Retina (tissue), 1 donor: ENCODE measurements at regions not wholly inside any gene's neighbourhood (a gene's known extent, or its start where the extent isn't known, plus 50 kb on each side); places are given as distances from the start of the nearest gene placed in this dataset.
A peak's percentile ranks its signal among the peaks of the same experiment; 100 is the strongest.

Experiments used
- DNase-seq: peaks from one replicate; pipeline ENCODE4 v3.0.0-alpha.2; 2016

DNA sequence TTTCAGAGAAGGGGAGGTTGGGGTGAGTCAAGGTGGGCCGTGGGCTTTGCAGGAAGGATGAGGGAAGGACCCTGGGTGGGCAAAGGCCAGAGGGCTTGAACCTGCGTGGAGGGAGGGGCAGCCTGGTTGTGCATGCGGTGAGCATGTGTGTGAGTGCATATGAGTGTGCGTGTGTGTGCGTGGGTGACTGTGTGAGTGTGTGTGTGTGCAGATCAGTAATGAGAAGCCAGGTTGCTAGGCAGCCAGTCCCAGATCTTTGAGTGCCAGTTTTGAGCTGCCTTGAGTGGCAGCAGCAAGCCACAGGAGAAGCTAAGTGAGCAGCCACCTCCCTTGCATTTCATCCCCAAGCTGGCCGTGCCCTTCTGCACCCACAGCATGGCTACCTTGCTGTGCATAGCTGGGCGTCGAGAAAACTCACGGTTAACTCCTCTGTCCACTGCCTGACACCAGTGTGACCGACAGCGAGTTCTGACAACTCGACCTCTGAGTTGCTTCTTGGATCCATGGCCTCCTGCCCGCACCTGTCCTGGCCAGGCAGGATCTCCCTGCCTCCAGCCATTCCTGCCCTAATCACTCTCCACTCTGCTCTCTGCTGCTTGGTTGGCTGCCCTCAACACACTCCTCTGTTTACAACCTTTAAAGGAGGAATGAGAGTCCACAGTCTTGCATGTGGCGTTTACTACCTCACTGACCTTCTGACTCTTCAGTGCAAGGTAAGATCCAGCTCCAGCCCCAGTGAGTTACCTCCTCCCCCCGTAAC, 775.4 kb downstream of the TYW1 start:
- DNase-seq: peak; percentile 21

GRCh38 chr7:67773081-67773480, 776.4 kb downstream of the TYW1 start:
- DNase-seq: no peak

DNA sequence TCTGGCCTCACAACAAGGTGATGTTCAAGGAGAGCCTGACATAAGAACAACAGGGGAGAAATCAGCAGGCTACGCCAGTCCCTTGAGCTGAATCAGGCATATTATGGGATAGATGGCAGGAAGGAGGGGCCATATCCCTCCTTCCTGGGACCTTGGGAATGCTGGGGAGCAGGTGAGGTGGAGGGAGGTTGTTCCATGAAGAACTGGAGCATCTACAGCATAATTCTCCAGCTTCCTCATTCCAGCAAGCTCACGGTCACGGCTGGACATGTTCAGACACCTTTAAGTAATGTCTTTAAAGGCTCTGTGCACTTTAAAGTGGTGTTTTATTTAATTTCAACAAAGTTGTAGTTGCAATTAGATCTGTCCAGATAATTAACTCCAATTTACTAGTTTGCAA, 780.5 kb downstream of the TYW1 start:
- DNase-seq: no peak

- DNase-seq: no peak
Observed at GRCh38 chr7:67781841-67782240, 785.2 kb downstream of the TYW1 start.

- DNase-seq: no peak
Observed at GRCh38 chr7:67786021-67786420, 789.4 kb downstream of the TYW1 start.

DNA sequence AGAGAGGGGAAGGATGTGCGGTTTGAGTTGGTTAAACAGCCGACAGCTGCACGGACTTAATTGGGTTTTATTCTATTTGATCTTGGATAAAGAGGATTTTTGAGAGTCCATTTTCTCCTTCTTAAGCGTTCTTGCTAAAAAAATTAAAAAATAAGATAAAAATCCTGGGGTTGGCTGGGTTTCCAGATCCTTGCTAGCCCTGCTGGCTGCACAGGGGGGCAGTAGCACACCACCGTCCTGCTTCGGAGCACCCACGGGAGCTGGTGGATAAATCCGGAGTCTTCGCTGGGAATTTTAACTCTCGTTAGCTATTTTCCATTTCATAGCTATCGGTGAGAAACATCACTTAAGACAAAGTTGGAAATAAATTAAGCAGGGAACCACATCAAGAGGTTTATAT, 792.0 kb downstream of the TYW1 start:
- no peak for DNase-seq

GRCh38 chr7:67791918-67792317, 795.3 kb downstream of the TYW1 start:
- no peak for DNase-seq

DNA sequence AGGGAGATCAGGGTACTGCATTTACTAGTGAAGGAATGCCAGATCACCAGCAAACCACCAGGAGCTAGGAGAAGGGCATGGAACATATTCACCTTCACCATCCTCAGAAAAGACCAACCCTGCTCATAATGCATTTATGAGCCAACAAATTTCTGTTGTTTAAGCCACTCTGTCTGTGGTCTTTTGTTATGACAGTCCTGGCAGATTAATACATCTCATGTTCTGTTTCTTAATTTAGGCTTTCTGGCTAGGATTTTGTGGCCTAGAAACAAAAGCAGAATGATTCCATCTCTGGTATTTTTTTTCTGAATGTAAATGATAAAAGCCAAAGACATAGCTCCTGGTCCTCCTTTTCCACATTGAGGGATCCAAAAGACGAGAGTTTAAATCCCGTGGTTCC, 797.9 kb downstream of the TYW1 start:
- DNase-seq: no peak

- no peak for DNase-seq
Observed at GRCh38 chr7:67803789-67804188, 807.2 kb downstream of the TYW1 start.

GRCh38 chr7:67805921-67806471, 809.4 kb downstream of the TYW1 start:
- no peak for DNase-seq

DNA sequence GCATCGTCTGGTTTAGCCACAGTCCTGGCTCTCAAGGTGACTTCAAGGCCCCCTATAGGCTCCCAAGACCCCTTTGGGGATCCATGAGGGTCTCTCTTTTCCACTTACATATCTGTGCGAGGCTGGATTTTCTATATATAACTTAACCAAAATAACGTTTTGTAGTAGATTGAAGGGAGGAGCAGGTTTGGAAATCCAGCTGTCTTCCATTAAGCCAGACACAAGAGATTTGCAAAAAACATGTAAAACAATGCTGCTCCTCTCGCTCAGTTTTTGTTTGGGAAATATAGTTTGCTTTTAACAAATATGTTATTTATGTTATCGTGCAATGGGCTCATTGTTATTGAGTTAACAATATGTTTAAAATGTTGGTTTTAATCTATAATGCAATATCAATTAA, 811.2 kb downstream of the TYW1 start:
- DNase-seq: no peak

- no peak for DNase-seq
Observed at GRCh38 chr7:67809586-67809985, 813.0 kb downstream of the TYW1 start.

DNA sequence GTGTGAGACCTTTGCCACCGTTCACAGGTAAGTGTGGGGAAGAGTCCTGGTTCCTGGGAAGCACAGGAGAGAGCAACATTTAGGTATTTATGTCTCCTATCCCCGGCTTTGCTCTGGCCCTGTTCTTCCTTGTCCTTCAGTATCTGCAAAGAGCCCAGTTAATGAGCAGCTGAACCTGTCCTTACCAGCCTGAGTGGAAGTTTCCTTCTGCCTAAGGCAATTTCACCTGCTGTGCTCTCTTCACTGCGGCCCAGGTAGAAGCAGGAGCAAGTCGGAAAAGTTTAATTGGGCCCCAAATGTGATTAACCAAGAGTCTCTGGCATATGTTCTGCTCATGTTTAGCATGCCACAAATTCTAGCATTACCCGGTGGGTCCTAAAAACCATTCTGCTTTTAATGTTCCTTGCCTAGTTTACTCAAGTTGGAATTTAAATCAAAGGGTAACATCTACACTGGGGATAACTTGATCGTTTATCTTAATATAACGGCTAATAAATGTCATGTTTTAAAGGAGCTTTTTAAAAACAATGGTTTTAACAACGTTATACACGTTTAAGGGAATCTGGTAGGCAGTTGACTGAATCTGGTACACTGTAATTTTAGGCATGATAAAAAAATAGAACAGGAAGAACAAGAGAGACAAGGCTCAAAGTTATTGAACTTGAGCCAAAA, 817.1 kb downstream of the TYW1 start:
- no peak for DNase-seq

GRCh38 chr7:67817481-67817880, 820.8 kb downstream of the TYW1 start:
- DNase-seq: no peak

DNA sequence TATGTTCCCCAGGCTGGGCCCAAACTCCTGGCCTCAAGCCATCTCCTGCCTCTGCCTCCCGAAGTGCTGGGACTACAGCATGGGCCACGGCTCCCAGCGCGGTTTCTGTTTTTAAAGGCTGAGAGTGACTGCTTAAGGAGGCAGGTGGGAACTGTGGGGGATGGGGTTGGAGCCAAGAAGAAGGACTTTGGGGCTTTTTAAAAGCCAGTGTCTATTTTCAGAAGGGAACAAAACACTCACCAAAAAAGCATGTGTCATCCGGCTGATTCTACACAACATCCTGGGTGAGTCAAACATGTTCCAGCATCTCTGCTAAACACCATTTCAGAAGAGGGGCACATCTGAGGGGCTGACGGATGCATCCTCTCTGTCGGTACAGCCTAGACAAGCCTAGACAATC, 824.5 kb downstream of the TYW1 start:
- no peak for DNase-seq

GRCh38 chr7:67823345-67823744, 826.7 kb downstream of the TYW1 start:
- no peak for DNase-seq

DNA sequence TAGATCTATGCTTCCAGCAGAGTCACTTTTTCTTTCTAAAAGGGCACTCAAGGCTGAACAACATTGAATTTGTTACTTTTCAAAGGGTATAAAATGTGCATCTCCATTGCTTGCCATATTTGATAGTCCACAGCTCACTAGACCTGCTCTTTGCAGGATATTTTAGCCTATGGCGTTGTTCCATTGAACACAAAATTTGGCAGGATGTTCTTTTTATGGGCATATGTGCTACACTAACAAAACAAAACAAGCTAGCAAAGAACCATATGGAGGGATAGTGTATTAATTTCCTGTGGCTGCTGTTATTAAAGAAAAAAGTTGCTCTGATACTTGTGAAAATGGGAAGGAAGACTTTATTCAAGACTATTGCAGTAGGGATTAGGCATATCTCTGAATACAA, 828.7 kb downstream of the TYW1 start:
- no peak for DNase-seq

GRCh38 chr7:67841896-67842295, 845.3 kb downstream of the TYW1 start:
- DNase-seq: no peak

DNA sequence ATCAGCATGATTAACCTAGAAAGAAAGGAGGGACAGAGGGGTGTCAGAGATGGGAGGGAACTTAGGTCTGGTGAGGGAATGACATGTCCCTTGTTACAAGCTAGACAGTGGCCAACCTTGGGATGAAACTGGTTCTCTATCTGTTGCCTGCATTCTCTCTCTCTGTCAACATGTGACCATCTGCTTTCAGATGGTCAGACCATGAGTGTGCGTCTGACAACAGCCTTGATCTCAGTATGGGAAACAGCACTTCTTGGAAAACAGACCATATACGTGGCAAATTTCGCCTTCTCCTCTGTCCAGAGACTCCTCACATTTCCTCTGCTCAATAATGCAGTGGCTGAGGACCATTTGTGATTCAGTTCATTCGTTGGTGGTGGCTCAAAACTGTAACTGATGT, 845.9 kb downstream of the TYW1 start:
- no peak for DNase-seq

GRCh38 chr7:67843001-67843565, 846.5 kb downstream of the TYW1 start:
- peak; percentile 15 for DNase-seq

GRCh38 chr7:67843615-67844014, 847.0 kb downstream of the TYW1 start:
- no peak for DNase-seq

GRCh38 chr7:67847092-67847787, 850.6 kb downstream of the TYW1 start:
- peak; percentile 29 for DNase-seq
